NCI-H524 (cell line): ENCODE measurements at regions not wholly inside any gene's neighbourhood (a gene's known extent, or its start where the extent isn't known, plus 50 kb on each side); places are given as distances from the start of the nearest gene placed in this dataset.

ENCODE experiments used
- DNase-seq, 2 experiments: peaks; one replicate each; lab custom pipeline; 2025; lab: John Stamatoyannopoulos, UW

GRCh38 chr11:79582434-79582833, 141.6 kb upstream of the TENM4 start:
- no peak for DNase-seq

- peak in 1 of 2 experiments; percentile 4 for DNase-seq
Measured at GRCh38 chr11:79579063-79579462, 138.2 kb upstream of the TENM4 start.

DNA sequence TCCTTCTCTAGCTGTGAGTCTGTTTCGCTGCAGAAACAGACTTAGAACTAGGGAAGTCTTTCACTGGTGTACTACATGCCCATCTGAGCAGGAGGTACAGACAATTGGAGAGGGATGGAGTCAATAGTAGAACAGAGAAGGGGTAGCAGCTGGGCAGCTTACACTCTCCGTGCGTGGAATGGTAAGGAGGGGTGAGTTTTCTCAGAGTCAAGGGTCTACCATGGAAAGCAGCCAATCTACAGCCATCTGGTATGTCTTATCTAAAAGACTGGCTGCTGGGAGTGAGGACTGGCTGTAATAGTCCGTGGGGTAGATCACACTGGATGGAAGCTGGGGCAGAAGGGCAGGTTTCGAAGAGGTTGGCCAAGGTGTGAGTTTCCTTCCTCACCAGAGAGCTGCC, 137.3 kb upstream of the TENM4 start:
- DNase-seq = peak; percentile 78 to 96

GRCh38 chr11:79575701-79576100, 134.9 kb upstream of the TENM4 start:
- DNase-seq = no peak

DNA sequence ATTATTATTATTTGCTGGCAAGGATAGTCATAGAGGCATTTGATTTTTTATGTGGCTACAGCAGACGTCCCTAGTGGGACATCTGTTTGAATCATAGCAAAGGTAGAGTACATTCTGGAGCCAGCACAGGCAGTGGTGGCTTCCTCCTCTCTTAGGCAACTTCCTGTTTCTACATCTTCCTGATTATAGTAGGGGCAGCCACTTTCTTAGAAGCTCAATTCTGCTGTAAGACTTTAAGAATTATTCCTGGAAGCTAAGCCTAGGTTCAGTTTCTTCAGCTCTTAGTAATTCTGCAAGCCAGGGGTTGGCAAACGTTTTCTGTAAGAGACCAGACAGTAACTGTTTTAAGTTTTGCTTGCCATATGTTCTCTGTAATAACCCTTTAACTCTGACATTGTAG, 129.3 kb upstream of the TENM4 start:
- no peak for DNase-seq

- DNase-seq = peak in 1 of 2 experiments; percentile 4
Measured at GRCh38 chr11:79564288-79564925, 123.6 kb upstream of the TENM4 start.

DNA sequence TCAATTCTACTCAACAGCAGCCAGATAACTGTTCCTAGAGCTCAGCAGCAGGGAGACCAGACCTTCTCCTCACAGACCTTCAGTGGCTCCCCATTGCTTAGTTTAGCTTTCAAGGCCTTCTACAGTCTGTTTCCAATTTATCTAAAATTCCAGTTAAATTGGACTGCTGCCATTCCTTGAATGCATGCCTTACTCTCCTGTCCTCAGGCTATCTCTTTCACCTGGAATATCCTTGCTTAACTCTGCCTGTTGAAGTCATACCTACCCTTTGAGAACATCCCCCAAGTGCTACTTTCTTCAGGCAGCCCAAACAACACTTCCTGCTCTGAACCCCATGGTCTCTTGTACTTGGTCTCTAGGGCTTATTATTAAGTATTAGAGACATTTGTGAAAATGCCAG, 120.7 kb upstream of the TENM4 start:
- DNase-seq = no peak

- DNase-seq = no peak
Measured at GRCh38 chr11:79550809-79551208, 110.0 kb upstream of the TENM4 start.

DNA sequence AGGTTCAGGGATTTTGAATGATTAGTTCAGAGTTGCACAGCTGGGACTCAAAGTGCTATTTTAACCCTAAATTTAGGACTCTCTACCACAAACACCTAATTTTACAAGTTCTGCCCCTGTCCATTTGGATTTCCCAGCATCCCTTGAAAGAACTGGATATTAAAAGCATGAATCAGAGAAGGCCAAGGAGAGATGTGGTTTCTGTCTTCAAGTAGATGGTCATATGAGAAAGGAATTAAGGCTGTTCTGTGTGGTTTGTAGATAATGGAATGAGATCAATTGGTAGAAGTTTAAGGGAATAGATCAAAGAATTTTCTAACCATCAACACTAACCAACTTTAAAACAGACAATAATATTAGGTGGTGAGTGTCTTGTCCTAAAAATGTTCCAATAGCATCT, 106.4 kb upstream of the TENM4 start:
- DNase-seq = no peak

DNA sequence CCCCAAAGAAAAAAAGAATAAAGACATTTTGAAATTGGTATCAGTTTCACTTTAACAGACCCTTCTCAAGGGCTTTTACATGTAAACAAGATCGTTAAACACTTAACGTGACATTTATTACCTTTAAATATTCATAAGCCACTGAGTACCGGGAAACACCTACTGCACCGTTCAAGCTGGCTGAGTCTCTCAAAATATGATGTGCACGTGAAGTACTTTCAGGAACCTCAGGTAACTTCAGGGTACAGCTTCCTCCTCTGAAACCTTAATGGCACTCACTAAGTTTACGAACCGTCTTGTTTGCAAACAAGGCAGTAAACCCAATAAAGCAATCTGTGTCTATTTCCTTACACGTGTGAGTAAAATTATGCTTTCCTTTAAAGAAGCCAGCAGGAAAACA, 105.5 kb upstream of the TENM4 start:
- DNase-seq = no peak

- DNase-seq = no peak
Measured at GRCh38 chr11:79544361-79544760, 103.5 kb upstream of the TENM4 start.

DNA sequence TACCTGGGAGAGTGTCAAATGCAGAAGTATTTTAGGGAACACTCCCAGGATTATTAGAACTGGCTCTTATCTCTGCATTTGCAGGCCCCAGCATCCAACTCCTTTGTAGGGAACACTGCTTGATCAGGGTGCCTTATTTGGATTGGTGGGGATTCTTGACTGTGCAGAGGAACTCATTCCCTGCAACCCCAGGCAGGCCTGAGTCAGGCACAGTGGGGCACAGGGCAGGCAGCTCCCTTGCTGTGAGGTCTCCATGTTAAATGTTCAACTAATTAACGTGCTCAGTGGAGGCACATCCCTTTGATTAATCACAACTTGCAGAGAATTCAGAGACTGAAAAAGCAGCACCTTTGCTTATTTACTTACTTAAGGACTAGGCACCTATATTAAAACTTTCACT, 102.3 kb upstream of the TENM4 start:
- DNase-seq = no peak

GRCh38 chr11:79541466-79541865, 100.6 kb upstream of the TENM4 start:
- DNase-seq = no peak

GRCh38 chr11:79538775-79539174, 97.9 kb upstream of the TENM4 start:
- DNase-seq = no peak

- no peak for DNase-seq
Measured at GRCh38 chr11:79536155-79536917, 95.5 kb upstream of the TENM4 start.

DNA sequence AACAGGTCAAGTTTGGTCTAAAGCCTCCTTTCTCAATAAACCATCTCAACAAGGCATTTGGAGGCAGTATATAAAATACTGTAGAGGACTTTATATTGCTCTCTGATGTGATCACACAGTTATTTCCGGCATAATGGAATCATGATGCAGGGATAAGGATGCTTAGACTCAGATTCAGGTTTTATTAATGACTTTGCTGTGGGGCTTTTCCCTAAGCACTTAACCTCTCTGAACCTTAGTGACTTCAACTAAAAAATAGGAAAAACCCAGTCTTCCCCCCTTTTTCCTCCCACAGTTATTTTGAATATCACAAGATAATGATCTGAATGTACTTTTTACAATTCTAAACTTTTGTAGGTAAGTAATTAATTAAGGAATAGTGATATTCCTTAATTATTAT, 94.8 kb upstream of the TENM4 start:
- DNase-seq = no peak

GRCh38 chr11:79525257-79525656, 84.4 kb upstream of the TENM4 start:
- no peak for DNase-seq

GRCh38 chr11:79522626-79523025, 81.8 kb upstream of the TENM4 start:
- DNase-seq = no peak

GRCh38 chr11:79520086-79520485, 79.3 kb upstream of the TENM4 start:
- DNase-seq = no peak

DNA sequence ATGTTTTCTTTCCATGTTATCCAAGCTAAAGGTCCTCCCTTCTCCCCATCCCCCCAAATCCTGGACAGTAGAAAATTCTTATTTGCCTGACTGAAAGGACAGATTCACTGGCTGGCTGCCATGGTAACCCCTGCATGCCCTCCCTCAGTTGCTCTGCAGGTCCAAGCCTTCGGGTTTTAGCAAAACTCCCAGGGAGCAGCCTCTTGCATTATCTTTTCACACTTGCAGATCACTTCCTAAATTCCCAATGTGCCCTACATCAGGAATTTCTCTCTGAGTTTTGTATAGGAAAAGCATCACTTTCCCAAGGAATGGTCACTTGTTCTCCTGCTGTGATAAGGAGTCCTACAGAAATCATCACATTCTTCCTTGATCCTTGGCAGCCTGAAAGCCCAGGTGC, 75.0 kb upstream of the TENM4 start:
- DNase-seq = no peak

DNA sequence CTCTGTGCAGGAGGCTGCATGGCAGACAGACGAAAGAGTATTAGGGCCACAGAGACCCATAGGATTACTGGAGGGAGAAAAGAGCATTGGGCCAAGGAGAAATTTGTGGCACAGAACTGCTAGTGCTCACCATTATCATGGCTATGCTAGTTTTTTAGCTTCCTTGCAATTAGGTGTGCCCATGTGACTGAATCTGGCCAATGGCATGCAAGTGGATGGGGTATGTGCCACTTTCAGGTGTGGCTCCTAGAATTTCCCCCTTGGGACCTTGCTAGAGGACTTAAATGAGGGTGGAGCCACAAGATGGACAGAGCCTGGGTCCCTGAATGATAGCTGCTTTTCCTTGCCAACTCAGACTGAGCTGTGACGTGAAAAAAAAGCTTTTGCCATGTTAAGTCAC, 73.9 kb upstream of the TENM4 start:
- DNase-seq = no peak

- DNase-seq = no peak
Measured at GRCh38 chr11:79514290-79514689, 73.5 kb upstream of the TENM4 start.

DNA sequence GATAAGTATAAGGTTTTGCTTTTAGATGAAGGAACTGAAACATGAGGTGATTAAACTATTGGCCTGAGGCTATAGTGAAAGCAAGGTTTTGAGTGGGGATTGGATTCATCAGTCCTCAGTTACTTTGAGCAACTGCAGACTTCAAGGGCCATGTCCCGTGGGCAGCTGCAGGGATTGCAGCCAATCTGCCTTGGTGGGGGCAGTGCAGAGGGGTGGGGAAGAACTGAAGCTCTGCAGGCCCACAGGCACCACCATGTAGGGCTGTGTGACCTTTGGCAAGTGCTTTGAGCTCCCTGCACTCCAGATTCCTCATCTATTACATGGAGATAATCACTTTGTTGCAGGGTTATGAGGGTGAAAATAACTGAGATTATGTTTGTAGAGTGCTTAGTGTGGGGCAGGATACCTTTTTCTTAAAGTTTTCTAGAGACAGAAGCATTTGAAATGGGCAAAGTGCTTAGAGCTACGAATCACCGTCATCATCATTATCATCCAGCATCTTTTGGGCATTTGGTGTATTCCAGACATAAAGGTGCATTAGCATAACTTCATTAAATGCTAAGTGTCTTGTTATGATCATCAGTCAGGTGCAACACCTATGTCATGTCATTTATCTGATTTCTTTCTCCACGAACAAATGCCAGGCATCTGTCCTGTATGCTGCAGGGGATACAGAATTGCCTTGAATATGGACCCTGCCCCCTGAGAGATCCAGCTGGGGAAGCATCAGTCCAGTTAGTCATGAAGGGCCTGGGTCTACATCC, 72.1 kb upstream of the TENM4 start:
- DNase-seq = no peak
